GM23248 (cell line): ENCODE measurements at regions not wholly inside any gene's neighbourhood (a gene's known extent, or its start where the extent isn't known, plus 50 kb on each side); places are given as distances from the start of the nearest gene placed in this dataset.
A peak's percentile ranks its signal among the peaks of the same experiment; 100 is the strongest.

Experiments
- DNase-seq: peaks from one replicate; pipeline ENCODE4 v3.0.0-alpha.2; 2015
- H2AFZ ChIP-seq: fragments of 200-600 bp; sonication (generic); 2 replicates; pipeline ENCODE4 v1.6.1; 2016; ENCODE audit warnings: antibody characterized with exemption
- H3F3A ChIP-seq: fragments of 200-600 bp; sonication (generic); 2 replicates; pipeline ENCODE4 v1.6.1; 2016; ENCODE audit warnings: mild to moderate bottlenecking, antibody characterized with exemption, mixed run types; ENCODE audit not compliant: insufficient read depth
- H3K27ac ChIP-seq: fragments of 200-600 bp; sonication (generic); 2 replicates; pipeline ENCODE4 v1.5.1; 2016; ENCODE audit warnings: mild to moderate bottlenecking
- H3K27me3 ChIP-seq: fragments of 200-600 bp; sonication (generic); replicated peaks from 2 replicates; pipeline ENCODE4 v1.6.1; 2016; ENCODE audit warnings: mild to moderate bottlenecking; ENCODE audit not compliant: insufficient read depth
- H3K36me3 ChIP-seq: fragments of 200-600 bp; sonication (generic); 2 replicates; pipeline ENCODE4 v1.6.1; 2016; ENCODE audit warnings: low read depth, mild to moderate bottlenecking
- H3K4me1 ChIP-seq: fragments of 200-600 bp; sonication (generic); 2 replicates; pipeline ENCODE4 v1.6.1; 2016; ENCODE audit warnings: mild to moderate bottlenecking; ENCODE audit not compliant: insufficient read depth
- H3K4me2 ChIP-seq: fragments of 200-600 bp; sonication (generic); one replicate; pipeline ENCODE4 v1.6.1; 2016; ENCODE audit warnings: mild to moderate bottlenecking; ENCODE audit not compliant: unreplicated experiment
- H3K4me3 ChIP-seq: fragments of 200-600 bp; sonication (generic); 2 replicates; pipeline ENCODE4 v1.5.1; 2016; ENCODE audit warnings: mild to moderate bottlenecking
- H3K79me2 ChIP-seq: fragments of 200-600 bp; sonication (generic); 2 replicates; pipeline ENCODE4 v1.6.1; 2016; ENCODE audit warnings: mild to moderate bottlenecking; ENCODE audit not compliant: insufficient read depth
- H3K9ac ChIP-seq: fragments of 200-600 bp; sonication (generic); 2 replicates; pipeline ENCODE4 v1.6.1; 2016; ENCODE audit warnings: mild to moderate bottlenecking
- H3K9me2 ChIP-seq: fragments of 200-600 bp; sonication (generic); 2 replicates; pipeline ENCODE4 v1.6.1; 2016; ENCODE audit warnings: mixed run types, mild to moderate bottlenecking, moderate library complexity; ENCODE audit not compliant: insufficient read depth
- H3K9me3 ChIP-seq: fragments of 200-600 bp; sonication (generic); one replicate; pipeline ENCODE4 v1.6.1; 2017; ENCODE audit warnings: low read depth
- H4K20me1 ChIP-seq: fragments of 200-600 bp; sonication (generic); 2 replicates; pipeline ENCODE4 v1.6.0; 2016; ENCODE audit not compliant: insufficient read depth
- EZH2 ChIP-seq: fragments of 200-600 bp; sonication (generic); IDR thresholded peaks from 2 replicates; pipeline ENCODE4 v1.6.1; 2018; ENCODE audit warnings: antibody characterized with exemption, mild to moderate bottlenecking; ENCODE audit not compliant: insufficient read depth, poor library complexity, severe bottlenecking
- EZH2phosphoT487 ChIP-seq: fragments of 200-600 bp; sonication (generic); IDR thresholded peaks from 2 replicates; pipeline ENCODE4 v1.6.1; 2018; ENCODE audit warnings: antibody characterized with exemption, moderate library complexity, mild to moderate bottlenecking, low read depth; ENCODE audit not compliant: insufficient read depth
- WGBS, 2 experiments: methylation state at CpG; one replicate each; pipeline ENCODE4 v1.1.6; 2015 to 2017; ENCODE audit warnings: low lambda C conversion rate in 2 of 2, low coverage in 1 of 2; ENCODE audit errors: missing lambda C conversion rate in 2 of 2; 5-methylcytosine and 5-hydroxymethylcytosine counted together
- in situ Hi-C: fragments of 300-500 bp; cut with MboI; formaldehyde crosslinking; loops from 2 replicates; pipeline ENCODE4 v1.15.0; 2020

DNA sequence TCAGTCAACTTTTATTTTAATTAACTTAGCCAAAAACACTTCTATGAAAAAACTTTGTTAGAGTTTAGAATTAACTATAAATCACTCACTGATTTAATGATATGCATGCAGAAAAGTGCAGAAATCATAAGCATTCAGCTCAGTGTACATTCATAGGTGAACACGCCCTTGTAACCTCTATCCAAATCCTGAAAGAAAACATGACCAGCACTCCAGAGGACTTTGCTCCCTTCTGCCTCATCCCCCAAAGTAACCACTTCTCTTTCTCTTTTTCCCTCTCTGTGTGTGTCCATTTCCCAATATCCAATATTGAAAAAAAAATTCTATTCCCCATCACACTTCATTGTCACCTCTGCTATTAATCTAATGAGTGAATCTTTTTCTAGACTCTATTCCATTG is 197.1 kb upstream of the FAR2 start:
- Histone ChIP-seq H3F3A (peaks cover 14% of the 10 kb centered on the region), H3K9me3 (no peaks in the 10 kb centered on the region), H4K20me1 (no peaks in the 10 kb centered on the region), H3K79me2 (no peaks in the 10 kb centered on the region), H3K9ac (no peak overlapping the region), H3K27me3 (no peaks in the 10 kb centered on the region), H3K4me3 (no peak overlapping the region), H3K27ac (no peak overlapping the region), H3K9me2 (no peaks in the 10 kb centered on the region), H3K4me2 (no peak overlapping the region), H3K4me1 (peaks cover 28% of the 10 kb centered on the region), H2AFZ (no peak overlapping the region), H3K36me3 (no peaks in the 10 kb centered on the region)
- no peak for DNase-seq
- in situ Hi-C loops, result no loop called here
- no peak for TF ChIP-seq EZH2
- TF ChIP-seq EZH2phosphoT487, result no peak
- whole genome bisulfite sequencing, 2 experiments, result 93 to 97% methylated on average over 1 of the region's 1 CpG

- no peak overlapping the region for H3K4me3 ChIP-seq
- TF ChIP-seq EZH2phosphoT487, result no peak
- TF ChIP-seq EZH2, result no peak
- peak overlapping the region; percentile 15 for H3K4me2 ChIP-seq
- H3K9me2 ChIP-seq, result no peaks in the 10 kb centered on the region
- no peaks in the 10 kb centered on the region for H3K9me3 ChIP-seq
- no peak overlapping the region for H3K27ac ChIP-seq
- no peaks in the 10 kb centered on the region for H4K20me1 ChIP-seq
- peaks cover 37% of the 10 kb centered on the region for H3K4me1 ChIP-seq
- H3K9ac ChIP-seq, result no peak overlapping the region
- peaks cover 19% of the 10 kb centered on the region for H3F3A ChIP-seq
- H2AFZ ChIP-seq, result no peak overlapping the region
- H3K27me3 ChIP-seq, result no peaks in the 10 kb centered on the region
- in situ Hi-C loops, result no loop called here
- H3K36me3 ChIP-seq, result no peaks in the 10 kb centered on the region
- DNase-seq, result peak; percentile 67
- no peaks in the 10 kb centered on the region for H3K79me2 ChIP-seq
Observed at GRCh38 chr12:28954333-28954732, 194.7 kb upstream of the FAR2 start.

DNA sequence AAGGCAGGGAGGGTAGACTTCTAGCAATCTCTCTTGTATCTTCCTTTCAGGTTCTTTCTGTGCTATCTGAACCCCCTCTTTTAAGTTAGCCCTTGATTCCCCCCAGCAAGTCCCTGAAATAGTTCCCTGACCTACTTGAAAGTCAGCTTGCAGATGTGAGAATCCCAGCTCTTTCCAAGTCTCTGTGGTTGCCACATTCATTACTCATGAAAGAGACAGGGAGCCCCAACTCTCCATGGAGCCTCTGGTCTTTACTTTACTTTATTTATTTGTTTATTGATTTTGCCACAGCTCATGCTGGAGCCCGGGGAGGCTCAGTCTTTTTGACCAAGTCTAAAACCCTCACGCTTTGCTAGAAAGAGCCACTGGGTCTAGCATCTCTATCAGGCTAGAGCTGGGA is 193.6 kb upstream of the FAR2 start:
- 39 to 40% methylated on average over 2 of the region's 2 CpGs for WGBS, 2 experiments

GRCh38 chr12:28955931-28956330 is 193.1 kb upstream of the FAR2 start:
- Histone ChIP-seq H3K4me2 (peak overlapping the region; percentile 16), H3F3A (peaks cover 21% of the 10 kb centered on the region), H3K36me3 (no peaks in the 10 kb centered on the region), H3K27me3 (no peaks in the 10 kb centered on the region), H3K9me3 (no peaks in the 10 kb centered on the region), H3K79me2 (no peaks in the 10 kb centered on the region), H4K20me1 (no peaks in the 10 kb centered on the region), H3K9me2 (no peaks in the 10 kb centered on the region), H2AFZ (no peak overlapping the region), H3K4me3 (no peak overlapping the region), H3K27ac (no peak overlapping the region), H3K4me1 (peaks cover 41% of the 10 kb centered on the region), H3K9ac (no peak overlapping the region)
- DNase-seq, result peak; percentile 23
- in situ Hi-C loops, result no loop called here
- no peak for TF ChIP-seq EZH2phosphoT487
- TF ChIP-seq EZH2, result no peak

More for the DNA sequence above, 193.6 kb upstream of the FAR2 start:
- H3K9me2 ChIP-seq, result no peaks in the 10 kb centered on the region
- no peak overlapping the region for H2AFZ ChIP-seq
- H3K4me1 ChIP-seq, result peaks cover 41% of the 10 kb centered on the region
- H3K36me3 ChIP-seq, result no peaks in the 10 kb centered on the region
- peak overlapping the region; percentile 16 for H3K4me2 ChIP-seq
- no peak overlapping the region for H3K4me3 ChIP-seq
- no peaks in the 10 kb centered on the region for H3K27me3 ChIP-seq
- in situ Hi-C loops, result no loop called here
- DNase-seq, result peak; percentile 73
- H3K79me2 ChIP-seq, result no peaks in the 10 kb centered on the region
- no peak overlapping the region for H3K9ac ChIP-seq
- H3K27ac ChIP-seq, result no peak overlapping the region
- no peaks in the 10 kb centered on the region for H4K20me1 ChIP-seq
- H3K9me3 ChIP-seq, result no peaks in the 10 kb centered on the region
- H3F3A ChIP-seq, result peaks cover 21% of the 10 kb centered on the region
- TF ChIP-seq EZH2 (no peak), EZH2phosphoT487 (no peak)

DNA sequence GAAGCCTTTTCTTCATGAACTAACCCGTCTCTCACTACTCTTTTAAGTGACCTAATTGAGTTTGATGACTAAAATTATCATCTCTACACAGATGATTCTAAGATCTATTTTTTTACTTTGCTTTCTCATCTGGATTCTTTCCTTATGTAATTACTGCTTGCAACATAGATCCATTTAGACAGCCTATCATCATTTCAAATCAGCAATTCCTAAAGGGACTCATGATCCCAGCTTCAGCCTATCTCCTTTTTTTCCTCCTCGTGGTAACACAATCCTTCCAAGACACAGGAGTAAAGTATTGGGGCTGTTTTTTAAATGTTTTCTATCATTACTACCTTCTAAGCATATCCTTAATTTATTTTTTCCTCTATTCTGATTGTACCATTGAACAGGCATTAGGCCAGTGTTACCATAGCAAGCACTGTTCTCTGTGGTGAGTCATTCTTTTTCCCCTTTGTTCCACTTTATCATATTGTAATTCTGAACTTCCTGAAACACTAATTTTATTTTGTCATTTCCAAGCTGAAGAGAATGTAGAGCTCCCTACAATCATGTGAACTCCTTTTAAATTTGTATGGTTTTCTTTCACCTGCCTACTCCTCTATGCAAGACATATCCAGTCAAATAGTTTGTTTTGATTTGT is 190.4 kb upstream of the FAR2 start:
- H3K36me3 ChIP-seq, result no peaks in the 10 kb centered on the region
- no peak overlapping the region for H2AFZ ChIP-seq
- H3K27ac ChIP-seq, result peak overlapping the region; percentile 9; the same call in 1 of the 2 replicates
- peak overlapping the region; percentile 9 for H3K4me2 ChIP-seq
- TF ChIP-seq EZH2phosphoT487, result no peak
- TF ChIP-seq EZH2, result no peak
- no peaks in the 10 kb centered on the region for H3K9me2 ChIP-seq
- WGBS, 2 experiments, result 45 to 49% methylated on average over 2 of the region's 2 CpGs
- in situ Hi-C loops, result no loop called here
- H3K27me3 ChIP-seq, result no peaks in the 10 kb centered on the region
- no peaks in the 10 kb centered on the region for H4K20me1 ChIP-seq
- peaks cover 20% of the 10 kb centered on the region for H3F3A ChIP-seq
- no peaks in the 10 kb centered on the region for H3K9me3 ChIP-seq
- no peak overlapping the region for H3K9ac ChIP-seq
- H3K4me3 ChIP-seq, result no peak overlapping the region
- peak; percentile 77 for DNase-seq
- peaks cover 46% of the 10 kb centered on the region for H3K4me1 ChIP-seq
- no peaks in the 10 kb centered on the region for H3K79me2 ChIP-seq
